PC-3 (cell line): ENCODE measurements at regions not wholly inside any gene's neighbourhood (a gene's known extent, or its start where the extent isn't known, plus 50 kb on each side); places are given as distances from the start of the nearest gene placed in this dataset.

Source experiments
- ATAC-seq: fragments of 200-7000 bp; cut with Tn5 transposase; 2 replicates; pipeline ENCODE4 v1.9.1; 2020; ENCODE audit warnings: mild to moderate bottlenecking, moderate library complexity
- BruUV-seq: library from RNA; stranded (reverse); fragments of 400-500 nt; replicated peaks from 2 replicates; lab custom pipeline; 2021; lab: Mats Ljungman, UMichigan
- CTCF ChIA-PET: fragments of 300-600 bp; sonication (Branson Sonifier 250); formaldehyde crosslinking; loops from one replicate; lab custom pipeline; 2022; ENCODE audit warnings: antibody characterized with exemption; lab: Charles Lee
- POLR2A ChIA-PET: fragments of 300-600 bp; sonication (Branson Sonifier 250); formaldehyde crosslinking; loops from one replicate; lab custom pipeline; 2022; ENCODE audit warnings: antibody characterized with exemption; ENCODE audit not compliant: unreplicated experiment; lab: Charles Lee
- DNase-seq: peaks from one replicate; pipeline ENCODE4 v3.0.0-alpha.2; 2015
- H2AFZ ChIP-seq: fragments of 300-600 bp; sonication (generic); 2 replicates; pipeline ENCODE4 v1.6.0; 2016; ENCODE audit warnings: antibody characterized with exemption, low read length
- H3F3A ChIP-seq: fragments of 300-600 bp; sonication (generic); one replicate; pipeline ENCODE4 v1.6.0; 2017; ENCODE audit warnings: antibody characterized with exemption, low read length, control low read depth, mild to moderate bottlenecking; ENCODE audit not compliant: unreplicated experiment
- H3K27ac ChIP-seq: fragments of 300-600 bp; sonication (generic); 2 replicates; pipeline ENCODE4 v1.5.1; 2016; ENCODE audit warnings: mild to moderate bottlenecking, low read length
- H3K27me3 ChIP-seq: fragments of 300-600 bp; sonication (generic); 2 replicates; pipeline ENCODE4 v1.6.1; 2016; ENCODE audit warnings: low read length, mixed read lengths
- H3K36me3 ChIP-seq: fragments of 300-600 bp; sonication (generic); 2 replicates; pipeline ENCODE4 v1.6.1; 2016; ENCODE audit warnings: low read depth, mixed run types, low read length, mixed read lengths
- H3K4me1 ChIP-seq: fragments of 300-600 bp; sonication (generic); 2 replicates; pipeline ENCODE4 v1.5.1; 2016; ENCODE audit warnings: low read length; ENCODE audit not compliant: insufficient read depth
- H3K4me2 ChIP-seq: fragments of 300-600 bp; sonication (generic); 2 replicates; pipeline ENCODE4 v1.6.0; 2016; ENCODE audit warnings: low read length
- H3K4me3 ChIP-seq: fragments of 300-600 bp; sonication (generic); 2 replicates; pipeline ENCODE4 v1.5.1; 2016; ENCODE audit warnings: mild to moderate bottlenecking, low read length, mixed read lengths
- H3K79me2 ChIP-seq: fragments of 300-600 bp; sonication (generic); 2 replicates; pipeline ENCODE4 v1.6.1; 2017; ENCODE audit warnings: low read length, mixed read lengths
- H3K9ac ChIP-seq: fragments of 300-600 bp; sonication (generic); 2 replicates; pipeline ENCODE4 v1.6.0; 2016; ENCODE audit warnings: mild to moderate bottlenecking, low read length
- H3K9me2 ChIP-seq: fragments of 300-600 bp; sonication (generic); replicated peaks from 2 replicates; pipeline ENCODE4 v1.6.1; 2016; ENCODE audit warnings: mixed run types, low read length, mixed read lengths
- H3K9me3 ChIP-seq: fragments of 300-600 bp; sonication (generic); 2 replicates; pipeline ENCODE4 v1.6.1; 2016; ENCODE audit warnings: low read length, mixed read lengths
- H4K20me1 ChIP-seq: fragments of 300-600 bp; sonication (generic); 2 replicates; pipeline ENCODE4 v1.6.1; 2016; ENCODE audit warnings: low read length, mixed read lengths
- CTCF ChIP-seq: fragments of 300-600 bp; sonication (generic); conservative IDR thresholded peaks from 2 replicates; pipeline ENCODE4 v1.5.1; 2017; ENCODE audit warnings: antibody characterized with exemption, low read depth, mild to moderate bottlenecking, low read length
- EZH2 ChIP-seq: fragments of 300-600 bp; sonication (generic); IDR thresholded peaks from one replicate; pipeline ENCODE4 v1.6.1; 2017; ENCODE audit warnings: antibody characterized with exemption, mild to moderate bottlenecking, low read length; ENCODE audit not compliant: unreplicated experiment
- EZH2phosphoT487 ChIP-seq: fragments of 300-600 bp; sonication (generic); IDR thresholded peaks from 2 replicates; pipeline ENCODE4 v1.6.1; 2018; ENCODE audit warnings: mild to moderate bottlenecking, antibody characterized with exemption, low read length, borderline replicate concordance
- intact Hi-C: fragments of 100-400 bp; cut with micrococcal nuclease; formaldehyde crosslinking; loops from 2 replicates; pipeline ENCODE4 v1.9.0; 2023

- Histone ChIP-seq H3K36me3 (no peaks in the 10 kb centered on the region), H3K9me2 (no peaks in the 10 kb centered on the region), H3K27ac (no peak overlapping the region), H3K4me3 (no peak overlapping the region), H3K4me2 (no peak overlapping the region), H3F3A (no peaks in the 10 kb centered on the region), H2AFZ (no peak overlapping the region), H3K27me3 (peaks cover 26% of the 10 kb centered on the region), H3K79me2 (no peaks in the 10 kb centered on the region), H3K4me1 (no peaks in the 10 kb centered on the region), H3K9ac (no peak overlapping the region), H3K9me3 (no peaks in the 10 kb centered on the region), H4K20me1 (no peaks in the 10 kb centered on the region)
- TF ChIP-seq EZH2: no peak
- no peak for TF ChIP-seq CTCF
- no peak for TF ChIP-seq EZH2phosphoT487
- intact Hi-C loops: no loop called here
- ATAC-seq (no peak), DNase-seq (no peak)
- ChIA-PET POLR2A (no interaction called here), CTCF (no interaction called here)
- BruUV-seq: no TSS peak
Observed at GRCh38 chr2:58862244-58862643, 621.1 kb upstream of the FANCL start.

- Histone ChIP-seq H3K4me3 (no peak overlapping the region), H3K4me2 (no peak overlapping the region), H3K27me3 (peaks cover 27% of the 10 kb centered on the region), H3F3A (no peaks in the 10 kb centered on the region), H3K9ac (no peak overlapping the region), H3K36me3 (no peaks in the 10 kb centered on the region), H3K9me3 (no peaks in the 10 kb centered on the region), H4K20me1 (no peaks in the 10 kb centered on the region), H3K27ac (no peak overlapping the region), H2AFZ (no peak overlapping the region), H3K79me2 (no peaks in the 10 kb centered on the region), H3K9me2 (no peaks in the 10 kb centered on the region), H3K4me1 (no peaks in the 10 kb centered on the region)
- ChIA-PET CTCF (no interaction called here), POLR2A (no interaction called here)
- no peak for TF ChIP-seq EZH2
- no peak for TF ChIP-seq EZH2phosphoT487
- TF ChIP-seq CTCF: no peak
- no peak for DNase-seq
- intact Hi-C loops: no loop called here
- no TSS peak for BruUV-seq
- ATAC-seq: no peak
Observed at GRCh38 chr2:58860586-58860985, 619.5 kb upstream of the FANCL start.

GRCh38 chr2:58856100-58856499 lies 615.0 kb upstream of the FANCL start:
- Histone ChIP-seq H3K9me3 (no peaks in the 10 kb centered on the region), H2AFZ (no peak overlapping the region), H3K4me1 (no peaks in the 10 kb centered on the region), H3K4me2 (no peak overlapping the region), H3F3A (no peaks in the 10 kb centered on the region), H4K20me1 (no peaks in the 10 kb centered on the region), H3K27ac (no peak overlapping the region), H3K36me3 (no peaks in the 10 kb centered on the region), H3K4me3 (no peak overlapping the region), H3K9ac (no peak overlapping the region), H3K79me2 (no peaks in the 10 kb centered on the region), H3K9me2 (no peaks in the 10 kb centered on the region), H3K27me3 (peaks cover 64% of the 10 kb centered on the region)
- no peak for TF ChIP-seq EZH2phosphoT487
- no peak for TF ChIP-seq EZH2
- TF ChIP-seq CTCF: no peak
- DNase-seq: no peak
- BruUV-seq: no TSS peak
- intact Hi-C loops: no loop called here
- POLR2A ChIA-PET: no interaction called here
- no peak for ATAC-seq
- CTCF ChIA-PET: no interaction called here
